Activated T-cell treated with anti-CD3 and anti-CD28 coated beads for 1 hour (primary cell): ENCODE measurements at regions not wholly inside any gene's neighbourhood (a gene's known extent, or its start where the extent isn't known, plus 50 kb on each side); places are given as distances from the start of the nearest gene placed in this dataset.

ENCODE experiments used
- DNase-seq: peaks from one replicate; pipeline ENCODE4 v3.0.0-alpha.2; 2020; ENCODE audit warnings: low read depth

DNA sequence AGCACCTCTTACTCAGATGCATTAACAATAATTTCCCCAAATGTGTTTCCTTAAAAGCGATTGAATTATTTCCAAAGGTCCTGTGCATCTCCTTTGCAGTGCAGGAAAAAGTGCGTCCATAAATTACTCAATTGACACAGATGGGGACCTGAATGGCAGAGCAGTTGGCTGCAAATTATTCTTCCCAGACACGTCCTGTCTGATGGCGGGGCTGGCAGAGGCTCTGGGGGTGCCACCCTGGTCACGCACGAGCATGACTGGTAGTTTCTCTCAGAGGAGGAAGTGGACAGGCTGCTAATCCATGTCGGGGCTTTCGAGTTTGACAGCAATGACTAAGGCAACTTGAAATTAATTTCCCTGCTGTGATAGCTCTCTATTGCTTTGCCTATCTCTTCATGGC is 264.8 kb upstream of the BRINP1 start:
- no peak for DNase-seq

DNA sequence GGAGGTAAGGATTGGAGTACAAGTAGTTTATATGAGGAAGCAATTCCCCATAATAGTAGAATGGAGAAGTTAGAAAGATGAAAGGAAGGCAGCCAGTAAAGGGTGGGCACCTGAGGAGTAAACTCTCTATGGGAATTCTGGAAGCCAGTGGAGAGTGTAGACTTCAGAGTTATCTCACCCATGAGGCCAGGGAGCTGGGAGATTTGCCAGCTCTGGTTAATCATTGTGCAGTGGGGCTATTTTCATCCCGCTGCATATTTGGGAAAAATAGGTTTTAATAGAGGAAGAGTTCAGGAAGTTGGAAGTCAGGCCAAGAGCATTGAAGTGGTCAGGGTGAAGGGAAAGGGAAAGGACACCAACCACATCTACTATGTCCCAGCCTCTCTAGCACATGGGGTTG is 242.3 kb upstream of the BRINP1 start:
- DNase-seq: no peak

- no peak for DNase-seq
Observed at GRCh38 chr9:119609277-119609971, 240.2 kb upstream of the BRINP1 start.

DNA sequence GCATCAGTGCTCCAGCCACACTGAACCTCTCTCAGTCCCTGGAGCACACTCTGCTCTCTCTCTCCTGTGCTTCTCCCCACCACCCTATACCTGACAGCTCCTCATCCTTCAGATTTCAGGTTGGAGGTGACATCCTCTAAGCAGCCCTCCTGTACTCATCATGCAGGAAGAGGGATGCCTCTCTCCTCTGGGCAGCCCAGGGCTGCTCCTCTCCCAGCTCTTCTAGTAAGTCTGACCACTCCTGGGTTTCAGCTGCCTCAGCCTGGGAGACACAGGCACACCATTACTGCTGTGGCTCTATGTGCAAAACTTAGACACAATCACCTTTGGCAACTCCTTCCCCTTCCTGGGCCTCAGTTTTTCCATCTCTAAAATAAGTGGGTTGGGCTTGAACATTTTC is 232.4 kb upstream of the BRINP1 start:
- no peak for DNase-seq

GRCh38 chr9:119597499-119597898 is 228.3 kb upstream of the BRINP1 start:
- no peak for DNase-seq

DNA sequence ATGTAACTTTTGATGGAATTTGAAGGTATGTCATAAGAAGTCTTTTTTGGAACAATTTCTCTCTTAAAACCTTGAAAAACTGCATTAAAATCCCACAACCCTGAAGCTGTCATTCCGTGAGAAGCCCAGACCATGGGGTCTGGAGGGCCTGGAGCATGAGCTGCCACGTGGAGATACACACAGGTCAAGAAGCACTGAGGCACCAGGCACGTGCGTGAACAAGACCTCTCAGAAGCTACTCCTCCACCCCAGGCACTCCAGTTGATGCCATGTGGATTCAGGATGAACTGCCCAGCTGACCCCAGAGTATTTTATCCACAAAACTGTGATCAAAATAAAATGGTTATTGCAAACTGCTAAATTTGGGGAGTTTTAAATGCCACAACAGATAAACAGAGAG is 227.5 kb upstream of the BRINP1 start:
- DNase-seq: no peak

DNA sequence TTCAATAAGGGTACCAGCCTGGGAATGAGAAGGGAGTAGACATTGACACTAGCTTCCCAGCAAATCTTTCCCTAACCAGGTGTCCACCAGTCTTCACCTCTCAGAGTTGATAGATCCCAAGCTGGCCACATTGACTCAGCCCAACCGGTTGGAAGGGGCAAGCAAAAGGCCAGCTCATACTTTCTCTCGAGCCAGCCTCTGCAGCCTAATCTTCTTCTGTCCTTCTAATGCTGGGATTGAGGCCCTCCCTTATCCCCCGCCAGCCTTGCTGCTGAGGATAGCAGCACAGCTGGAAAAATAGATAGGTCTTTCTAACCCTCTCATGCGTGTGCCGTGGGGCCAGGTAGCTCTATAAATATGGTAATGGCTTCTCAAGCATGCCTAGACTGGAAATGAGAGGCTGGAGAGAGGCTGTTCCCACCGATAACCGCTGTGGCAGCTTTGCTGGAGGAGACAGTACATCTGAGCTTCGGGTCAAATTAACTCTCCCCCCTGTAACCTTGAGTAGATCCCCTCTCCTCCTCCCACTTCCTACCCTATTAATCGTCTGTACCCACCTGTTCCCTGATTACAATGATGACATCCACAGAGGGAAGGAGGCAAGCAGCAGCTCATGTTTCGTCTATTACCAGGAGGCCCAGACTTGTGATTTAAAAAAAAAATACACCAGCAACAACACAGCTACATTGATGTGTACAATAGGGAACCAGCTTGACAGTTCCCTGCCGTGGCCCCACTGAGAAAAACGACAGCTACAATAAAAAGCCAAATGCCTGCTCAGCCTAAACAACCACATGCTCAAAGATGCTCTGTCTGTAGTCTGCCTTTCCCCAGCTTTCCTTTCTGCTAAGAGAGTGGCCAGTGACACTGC is 219.9 kb upstream of the BRINP1 start:
- no peak for DNase-seq

- DNase-seq: no peak
Observed at GRCh38 chr9:119577881-119578280, 208.6 kb upstream of the BRINP1 start.

DNA sequence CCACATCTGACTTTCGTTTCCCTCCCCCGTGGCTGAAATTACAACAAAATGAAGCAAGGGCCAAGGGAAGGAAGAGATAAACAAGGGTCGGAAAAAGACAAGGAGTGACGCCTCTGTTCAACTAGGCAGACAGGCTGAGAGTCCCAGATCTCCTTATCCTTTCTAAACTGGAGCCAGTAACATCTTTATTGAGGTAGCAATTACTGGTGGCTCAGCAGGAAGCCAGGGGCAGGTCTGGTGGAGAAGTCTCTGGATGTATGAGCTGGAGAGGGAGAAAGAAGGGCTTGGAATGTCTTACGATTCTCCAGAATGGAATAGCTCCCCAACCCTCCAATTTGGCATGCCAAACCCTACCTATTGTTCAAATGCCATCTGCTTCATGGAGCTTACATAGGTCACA is 190.8 kb upstream of the BRINP1 start:
- no peak for DNase-seq

DNA sequence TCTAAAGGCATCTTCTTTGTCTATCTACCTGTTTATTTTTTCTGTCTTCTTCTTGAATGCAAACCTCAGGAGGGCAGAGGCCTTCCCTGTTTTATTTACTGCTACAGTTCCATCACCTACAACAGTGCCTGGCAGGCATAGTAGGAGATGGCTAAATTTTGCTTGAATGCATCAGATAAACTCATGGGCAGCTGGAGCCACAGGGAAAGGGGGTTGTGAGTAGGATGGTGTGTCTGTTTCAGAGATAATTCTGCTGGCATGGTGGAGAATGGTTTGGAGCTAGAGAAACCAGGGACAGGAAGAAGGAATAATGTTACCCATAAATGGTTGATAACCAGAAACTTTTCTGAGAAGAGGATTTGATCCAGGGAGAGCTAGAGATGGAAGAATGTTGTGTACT is 189.8 kb upstream of the BRINP1 start:
- DNase-seq: no peak

DNA sequence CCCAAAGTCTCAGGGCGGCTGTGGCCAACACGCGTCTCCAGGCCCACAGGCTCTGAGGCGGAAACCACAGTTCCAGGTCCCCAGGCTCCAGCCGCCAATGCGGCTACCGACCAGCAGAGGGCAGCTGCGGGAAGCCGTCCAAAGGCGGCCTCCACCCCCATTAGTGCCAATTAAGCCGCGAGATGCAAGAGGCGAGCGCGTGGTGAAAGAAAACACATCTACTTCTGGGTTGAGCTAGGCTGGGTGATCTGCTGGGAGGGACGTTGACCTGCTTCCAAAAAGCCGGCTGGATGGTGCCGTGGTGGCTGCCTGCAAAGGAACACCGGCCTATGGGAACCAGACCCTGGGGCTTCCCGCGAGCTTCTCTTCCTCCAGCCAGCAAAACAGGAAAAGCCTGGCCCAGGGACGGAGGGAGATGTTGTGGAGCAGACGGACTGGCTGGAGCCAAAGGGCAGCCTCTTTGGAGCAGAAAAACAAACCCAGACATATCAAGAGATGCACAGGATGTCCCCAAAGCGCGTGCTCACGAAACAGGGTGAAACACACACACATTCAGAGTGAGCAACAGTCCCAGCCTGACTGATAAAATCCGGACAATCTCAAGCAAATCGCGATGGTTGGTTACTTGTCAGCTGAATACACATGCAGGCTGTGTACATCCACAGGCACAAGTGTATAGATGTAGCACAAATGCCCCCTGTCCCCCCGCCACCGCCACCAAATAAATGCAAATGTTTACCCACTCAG is 187.1 kb upstream of the BRINP1 start:
- DNase-seq: peak; percentile 5

- DNase-seq: no peak
Observed at GRCh38 chr9:119544492-119544891, 175.3 kb upstream of the BRINP1 start.

GRCh38 chr9:119537138-119537537 is 167.9 kb upstream of the BRINP1 start:
- no peak for DNase-seq

GRCh38 chr9:119533504-119533903 is 164.3 kb upstream of the BRINP1 start:
- no peak for DNase-seq

GRCh38 chr9:119526698-119527097 is 157.5 kb upstream of the BRINP1 start:
- no peak for DNase-seq

DNA sequence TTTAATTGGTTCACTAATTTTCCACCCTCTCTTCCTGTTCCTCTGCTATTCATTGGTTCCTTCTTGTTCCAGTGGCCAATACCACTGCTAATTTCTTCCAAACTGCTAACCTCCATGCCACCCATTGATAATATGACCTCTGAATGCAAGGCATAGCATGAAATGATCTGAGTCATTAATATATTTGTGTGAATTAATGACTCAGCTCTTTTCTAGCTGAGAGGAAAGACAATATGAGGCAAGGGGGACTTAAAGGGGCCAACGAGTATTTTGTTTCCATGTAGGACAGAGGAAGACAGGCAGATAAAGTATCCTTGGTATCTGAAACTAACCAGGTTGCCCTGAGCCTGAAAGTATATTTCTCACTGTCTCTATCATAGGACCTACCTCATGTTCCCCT is 154.3 kb upstream of the BRINP1 start:
- no peak for DNase-seq

DNA sequence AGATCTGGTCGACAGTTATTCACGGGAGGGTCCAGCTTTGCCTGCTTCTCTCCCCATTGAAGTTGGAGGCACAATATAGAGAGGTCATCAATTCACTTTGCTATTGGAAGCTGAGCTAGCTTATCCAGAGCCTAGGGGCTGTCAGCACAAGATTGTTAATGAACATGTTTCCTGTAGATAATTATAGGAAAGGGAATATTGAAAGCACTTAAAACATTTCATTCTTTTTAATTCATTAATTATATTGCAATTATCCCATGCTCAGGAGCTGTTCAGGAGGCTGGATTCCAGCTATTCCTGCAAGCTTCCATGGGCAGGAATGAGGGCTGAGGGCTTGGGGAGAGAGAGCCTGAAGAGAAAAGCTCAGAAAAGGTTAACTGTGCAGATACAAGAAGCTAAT is 153.1 kb upstream of the BRINP1 start:
- DNase-seq: no peak

DNA sequence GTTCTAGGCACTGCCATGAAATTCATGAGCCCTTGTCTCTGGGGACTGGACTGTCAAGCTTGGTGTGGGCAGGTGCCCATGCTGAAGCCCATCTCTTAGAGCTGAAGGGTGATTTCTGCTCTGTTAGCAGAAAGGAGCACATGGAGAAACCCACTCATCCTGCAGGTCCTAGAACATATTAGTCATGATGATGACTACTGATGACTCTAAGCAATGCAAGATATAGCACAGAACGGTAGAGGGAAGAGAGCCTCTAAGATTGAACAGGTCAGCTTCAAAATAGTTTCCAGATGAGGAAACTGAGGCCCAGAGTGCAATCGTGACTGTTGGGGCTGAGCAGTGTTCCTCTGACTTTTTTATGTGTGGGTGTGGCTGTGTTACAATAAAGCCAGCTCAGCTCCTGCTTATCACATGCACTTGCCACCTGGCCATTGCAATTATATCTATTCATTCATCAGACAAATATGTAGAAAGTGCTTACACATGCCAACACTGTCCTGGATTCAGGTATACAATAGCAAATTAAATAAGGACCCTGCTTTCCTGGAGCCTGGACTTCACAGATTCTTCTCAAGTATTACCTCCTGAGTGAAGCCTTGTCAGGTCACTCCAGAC is 140.2 kb upstream of the BRINP1 start:
- no peak for DNase-seq

GRCh38 chr9:119501374-119501773 is 132.1 kb upstream of the BRINP1 start:
- DNase-seq: no peak

DNA sequence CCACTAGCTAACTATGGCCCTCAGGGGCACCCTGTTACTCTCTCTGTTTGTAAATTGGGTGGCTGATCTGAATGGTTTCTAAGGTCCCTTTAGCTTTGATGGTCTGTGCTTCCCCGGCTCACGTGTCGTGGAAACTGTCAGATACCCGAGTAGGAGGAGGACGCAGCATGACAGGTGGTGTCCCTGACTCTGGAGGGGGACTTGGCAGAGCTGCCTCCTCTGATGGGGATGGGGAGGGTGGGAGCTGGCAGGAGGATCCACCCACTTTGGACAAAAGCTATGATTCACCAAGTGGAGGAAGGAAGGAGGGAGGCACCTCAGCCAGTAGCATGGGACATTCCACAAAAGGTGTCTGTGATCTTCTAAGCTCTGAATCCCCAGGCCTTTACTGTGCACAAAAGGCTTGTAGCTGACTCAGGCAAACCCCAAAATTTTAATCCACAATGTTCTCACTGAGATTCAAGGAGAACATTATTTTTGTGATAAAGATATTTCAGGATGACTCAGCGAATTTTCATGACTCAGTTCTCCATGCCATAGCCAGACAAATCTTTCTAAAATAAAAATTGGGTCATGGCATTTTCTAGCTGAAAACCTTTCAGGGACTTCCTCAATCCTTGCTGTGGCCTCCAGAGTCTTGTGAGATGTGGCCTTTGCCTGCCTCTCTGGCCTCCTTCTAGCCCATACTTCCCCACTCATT is 131.0 kb upstream of the BRINP1 start:
- no peak for DNase-seq

DNA sequence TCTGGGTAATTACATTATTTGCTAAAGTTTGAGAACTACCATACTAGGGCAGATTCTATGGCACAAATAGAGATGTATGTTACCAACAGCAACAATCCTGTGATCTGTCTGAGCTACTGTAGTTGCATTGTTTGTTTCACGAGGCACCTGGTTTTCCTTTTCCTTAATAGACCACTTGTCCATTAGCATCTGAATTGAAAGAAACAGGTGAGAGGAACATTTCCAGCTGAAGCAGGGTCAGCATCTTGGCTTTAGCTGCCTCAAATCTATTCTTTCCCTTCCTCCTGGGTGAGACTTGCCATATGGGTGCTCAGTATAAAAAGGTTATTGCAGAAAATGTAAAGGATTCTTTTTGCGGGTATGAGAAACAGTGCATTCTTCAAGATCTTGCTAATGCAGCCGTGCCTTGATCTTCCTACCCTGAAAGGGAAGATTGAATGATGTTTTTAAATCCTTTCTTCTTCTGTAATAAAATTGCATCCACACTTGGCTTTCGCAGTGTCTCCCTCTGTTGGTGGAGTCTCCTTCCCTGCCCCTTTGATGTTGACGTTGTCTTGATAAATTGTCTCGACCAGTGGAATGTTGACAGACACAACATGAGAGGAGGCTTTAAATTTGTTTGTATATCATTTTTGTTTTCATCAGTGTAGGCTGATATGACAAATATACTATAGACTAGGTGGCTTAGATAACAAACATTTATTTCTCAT is 118.0 kb upstream of the BRINP1 start:
- no peak for DNase-seq
